Liver (tissue), 3 donors: ENCODE measurements at regions not wholly inside any gene's neighbourhood (a gene's known extent, or its start where the extent isn't known, plus 50 kb on each side); places are given as distances from the start of the nearest gene placed in this dataset.

Source experiments
- EGR1 ChIP-seq, 2 donors: IDR thresholded peaks; 2 replicates each; pipeline ENCODE4 v1.6.1; 2016 to 2018; ENCODE audit warnings: antibody characterized with exemption in 2 of 2, low read depth in 2 of 2
- GABPA ChIP-seq, 2 donors: IDR thresholded peaks in 1 of 2; conservative IDR thresholded peaks in 1 of 2; 2 replicates each; pipeline ENCODE4 v1.6.1; 2016; ENCODE audit warnings: antibody characterized with exemption in 2 of 2, mild to moderate bottlenecking in 1 of 2, moderate library complexity in 1 of 2
- JUND ChIP-seq, 2 donors: IDR thresholded peaks; 2 replicates each; pipeline ENCODE4 v1.6.1; 2016; ENCODE audit warnings: antibody characterized with exemption in 2 of 2
- RAD21 ChIP-seq, 2 donors: IDR thresholded peaks; 2 replicates each; pipeline ENCODE4 v1.6.1; 2016; ENCODE audit warnings: antibody characterized with exemption in 2 of 2, mild to moderate bottlenecking in 2 of 2
- SP1 ChIP-seq: IDR thresholded peaks from 2 replicates; pipeline ENCODE4 v1.6.1; 2018; ENCODE audit warnings: antibody characterized with exemption, mild to moderate bottlenecking
- YY1 ChIP-seq: IDR thresholded peaks from 2 replicates; pipeline ENCODE4 v1.6.1; 2016; ENCODE audit warnings: antibody characterized with exemption, mild to moderate bottlenecking
- TF ChIP-seq, protein P1 (sequence below): fragments of 150-350 bp; IDR thresholded peaks from 2 replicates; pipeline ENCODE4 v1.5.1; 2017; ENCODE audit warnings: improper control_type of control experiment, low read depth, low read length; ENCODE audit not compliant: missing input control
- TF ChIP-seq, protein P2 (sequence below): IDR thresholded peaks from 2 replicates; pipeline ENCODE4 v1.6.1; 2016; ENCODE audit warnings: antibody characterized with exemption
- TF ChIP-seq, protein P3 (sequence below): IDR thresholded peaks from 2 replicates; pipeline ENCODE4 v1.6.1; 2016; ENCODE audit warnings: antibody characterized with exemption, mild to moderate bottlenecking
- TF ChIP-seq, protein P4 (sequence below): IDR thresholded peaks from 2 replicates; pipeline ENCODE4 v1.6.1; 2016; ENCODE audit warnings: antibody characterized with exemption
- donor health status: healthy.
- donor health status: healthy.

DNA sequence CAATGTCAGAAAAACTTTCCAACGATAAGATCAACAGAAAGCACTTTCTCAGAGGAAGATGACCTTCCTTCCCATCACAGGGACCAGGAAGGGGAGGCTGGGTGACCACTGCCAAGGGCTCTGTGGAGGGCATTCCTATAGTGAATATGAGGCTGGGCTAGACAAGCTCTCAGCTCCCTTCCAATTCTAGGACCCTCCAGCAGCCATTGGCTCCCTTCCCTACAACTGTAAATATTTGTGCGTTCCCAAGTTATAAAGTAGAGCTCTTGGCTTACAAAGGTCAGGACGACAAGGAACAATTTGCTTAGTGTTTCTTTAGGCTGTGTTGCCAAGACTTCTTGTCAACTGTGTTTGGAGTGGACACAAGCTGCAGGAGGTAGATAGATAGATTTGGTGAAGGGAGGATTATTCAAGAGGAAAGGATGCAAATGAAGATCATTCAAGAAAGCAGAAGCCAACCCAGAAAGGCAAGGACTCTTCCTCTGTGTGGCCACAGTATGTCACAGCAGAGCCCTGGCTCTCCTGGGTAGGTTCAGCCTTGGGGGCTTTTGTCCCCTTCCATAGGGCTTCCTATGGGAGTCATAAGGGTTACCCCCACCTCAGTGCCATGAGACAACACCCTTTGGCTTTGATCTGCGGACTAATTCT lies 223.6 kb upstream of the TLE3 start:
- TF ChIP-seq, protein P1, sequence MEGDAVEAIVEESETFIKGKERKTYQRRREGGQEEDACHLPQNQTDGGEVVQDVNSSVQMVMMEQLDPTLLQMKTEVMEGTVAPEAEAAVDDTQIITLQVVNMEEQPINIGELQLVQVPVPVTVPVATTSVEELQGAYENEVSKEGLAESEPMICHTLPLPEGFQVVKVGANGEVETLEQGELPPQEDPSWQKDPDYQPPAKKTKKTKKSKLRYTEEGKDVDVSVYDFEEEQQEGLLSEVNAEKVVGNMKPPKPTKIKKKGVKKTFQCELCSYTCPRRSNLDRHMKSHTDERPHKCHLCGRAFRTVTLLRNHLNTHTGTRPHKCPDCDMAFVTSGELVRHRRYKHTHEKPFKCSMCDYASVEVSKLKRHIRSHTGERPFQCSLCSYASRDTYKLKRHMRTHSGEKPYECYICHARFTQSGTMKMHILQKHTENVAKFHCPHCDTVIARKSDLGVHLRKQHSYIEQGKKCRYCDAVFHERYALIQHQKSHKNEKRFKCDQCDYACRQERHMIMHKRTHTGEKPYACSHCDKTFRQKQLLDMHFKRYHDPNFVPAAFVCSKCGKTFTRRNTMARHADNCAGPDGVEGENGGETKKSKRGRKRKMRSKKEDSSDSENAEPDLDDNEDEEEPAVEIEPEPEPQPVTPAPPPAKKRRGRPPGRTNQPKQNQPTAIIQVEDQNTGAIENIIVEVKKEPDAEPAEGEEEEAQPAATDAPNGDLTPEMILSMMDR = no peak
- no peak for TF ChIP-seq RAD21 (IDR thresholded peaks at IDR 0.05)
- no peak for TF ChIP-seq YY1
- TF ChIP-seq, protein P2, sequence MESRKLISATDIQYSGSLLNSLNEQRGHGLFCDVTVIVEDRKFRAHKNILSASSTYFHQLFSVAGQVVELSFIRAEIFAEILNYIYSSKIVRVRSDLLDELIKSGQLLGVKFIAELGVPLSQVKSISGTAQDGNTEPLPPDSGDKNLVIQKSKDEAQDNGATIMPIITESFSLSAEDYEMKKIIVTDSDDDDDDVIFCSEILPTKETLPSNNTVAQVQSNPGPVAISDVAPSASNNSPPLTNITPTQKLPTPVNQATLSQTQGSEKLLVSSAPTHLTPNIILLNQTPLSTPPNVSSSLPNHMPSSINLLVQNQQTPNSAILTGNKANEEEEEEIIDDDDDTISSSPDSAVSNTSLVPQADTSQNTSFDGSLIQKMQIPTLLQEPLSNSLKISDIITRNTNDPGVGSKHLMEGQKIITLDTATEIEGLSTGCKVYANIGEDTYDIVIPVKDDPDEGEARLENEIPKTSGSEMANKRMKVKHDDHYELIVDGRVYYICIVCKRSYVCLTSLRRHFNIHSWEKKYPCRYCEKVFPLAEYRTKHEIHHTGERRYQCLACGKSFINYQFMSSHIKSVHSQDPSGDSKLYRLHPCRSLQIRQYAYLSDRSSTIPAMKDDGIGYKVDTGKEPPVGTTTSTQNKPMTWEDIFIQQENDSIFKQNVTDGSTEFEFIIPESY = no peak
- TF ChIP-seq, protein P3, sequence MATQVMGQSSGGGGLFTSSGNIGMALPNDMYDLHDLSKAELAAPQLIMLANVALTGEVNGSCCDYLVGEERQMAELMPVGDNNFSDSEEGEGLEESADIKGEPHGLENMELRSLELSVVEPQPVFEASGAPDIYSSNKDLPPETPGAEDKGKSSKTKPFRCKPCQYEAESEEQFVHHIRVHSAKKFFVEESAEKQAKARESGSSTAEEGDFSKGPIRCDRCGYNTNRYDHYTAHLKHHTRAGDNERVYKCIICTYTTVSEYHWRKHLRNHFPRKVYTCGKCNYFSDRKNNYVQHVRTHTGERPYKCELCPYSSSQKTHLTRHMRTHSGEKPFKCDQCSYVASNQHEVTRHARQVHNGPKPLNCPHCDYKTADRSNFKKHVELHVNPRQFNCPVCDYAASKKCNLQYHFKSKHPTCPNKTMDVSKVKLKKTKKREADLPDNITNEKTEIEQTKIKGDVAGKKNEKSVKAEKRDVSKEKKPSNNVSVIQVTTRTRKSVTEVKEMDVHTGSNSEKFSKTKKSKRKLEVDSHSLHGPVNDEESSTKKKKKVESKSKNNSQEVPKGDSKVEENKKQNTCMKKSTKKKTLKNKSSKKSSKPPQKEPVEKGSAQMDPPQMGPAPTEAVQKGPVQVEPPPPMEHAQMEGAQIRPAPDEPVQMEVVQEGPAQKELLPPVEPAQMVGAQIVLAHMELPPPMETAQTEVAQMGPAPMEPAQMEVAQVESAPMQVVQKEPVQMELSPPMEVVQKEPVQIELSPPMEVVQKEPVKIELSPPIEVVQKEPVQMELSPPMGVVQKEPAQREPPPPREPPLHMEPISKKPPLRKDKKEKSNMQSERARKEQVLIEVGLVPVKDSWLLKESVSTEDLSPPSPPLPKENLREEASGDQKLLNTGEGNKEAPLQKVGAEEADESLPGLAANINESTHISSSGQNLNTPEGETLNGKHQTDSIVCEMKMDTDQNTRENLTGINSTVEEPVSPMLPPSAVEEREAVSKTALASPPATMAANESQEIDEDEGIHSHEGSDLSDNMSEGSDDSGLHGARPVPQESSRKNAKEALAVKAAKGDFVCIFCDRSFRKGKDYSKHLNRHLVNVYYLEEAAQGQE = no peak
- no peak for TF ChIP-seq SP1
- TF ChIP-seq JUND (IDR thresholded peaks at IDR 0.05) = no peak
- TF ChIP-seq, protein P4, sequence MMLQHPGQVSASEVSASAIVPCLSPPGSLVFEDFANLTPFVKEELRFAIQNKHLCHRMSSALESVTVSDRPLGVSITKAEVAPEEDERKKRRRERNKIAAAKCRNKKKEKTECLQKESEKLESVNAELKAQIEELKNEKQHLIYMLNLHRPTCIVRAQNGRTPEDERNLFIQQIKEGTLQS = no peak
- no peak for TF ChIP-seq GABPA (IDR thresholded peaks at IDR 0.05 in 1 of 2, conservative IDR thresholded peaks at IDR 0.05 in 1 of 2)
- no peak for TF ChIP-seq EGR1 (IDR thresholded peaks at IDR 0.05; ENCODE audit: low read depth in 2 of 2)
